ENCODE measurements at regions not wholly inside any gene's neighbourhood (a gene's known extent, or its start where the extent isn't known, plus 50 kb on each side); places are given as distances from the start of the nearest gene placed in this dataset.

- DNase-seq (ENCODE audit: low read depth in 2 of 2) = no peak
- H4K20me1 ChIP-seq (ENCODE audit: control insufficient read depth, extremely low read depth, insufficient read depth, low read length) = no peaks in the 10 kb centered on the region
- no peaks in the 10 kb centered on the region for H3K36me3 ChIP-seq (ENCODE audit: control insufficient read depth, insufficient read depth, low read length)
- no peak overlapping the region for H2AFZ ChIP-seq (ENCODE audit: low read length)
- no peak overlapping the region for H3K9ac ChIP-seq (ENCODE audit: insufficient read depth, low read length)
- H3K4me3 ChIP-seq (replicated peaks in 1 of 4; ENCODE audit: control extremely low read depth in 1 of 4, insufficient read depth in 1 of 4, low read depth in 3 of 4, low read length in 4 of 4) = no peak overlapping the region
- H3K27me3 ChIP-seq (ENCODE audit: control insufficient read depth, insufficient read depth, low read length) = no peaks in the 10 kb centered on the region
- no peak for TF ChIP-seq EZH2 (IDR thresholded peaks at IDR 0.05; ENCODE audit: low read length, missing control alignments)
- no peak for TF ChIP-seq CTCF (conservative IDR thresholded peaks at IDR 0.05 in 1 of 2, IDR thresholded peaks at IDR 0.05 in 1 of 2; ENCODE audit: low read depth in 1 of 2, low read length in 2 of 2)
- H3K9me3 ChIP-seq (ENCODE audit: control insufficient read depth, insufficient read depth, low read depth, low read length) = no peaks in the 10 kb centered on the region
- H3K79me2 ChIP-seq (ENCODE audit: control insufficient read depth, insufficient read depth, low read length) = no peaks in the 10 kb centered on the region
- H3K4me1 ChIP-seq (ENCODE audit: control insufficient read depth, extremely low read depth, insufficient read depth, low read length) = no peaks in the 10 kb centered on the region
- no peak overlapping the region for H3K4me2 ChIP-seq (ENCODE audit: extremely low read depth, insufficient read depth, low read length)
- H3K27ac ChIP-seq (ENCODE audit: insufficient read depth, low read length) = no peak overlapping the region
These were observed 503.8 kb upstream of the B3GAT1 start for GRCh38 chr11:134915881-134916280.

GRCh38 chr11:134915212-134915611, 503.2 kb upstream of the B3GAT1 start:
- Histone ChIP-seq H3K9ac (ENCODE audit: insufficient read depth, low read length) (no peak overlapping the region), H3K27ac (ENCODE audit: insufficient read depth, low read length) (no peak overlapping the region), H3K4me2 (ENCODE audit: extremely low read depth, insufficient read depth, low read length) (no peak overlapping the region), H3K79me2 (ENCODE audit: control insufficient read depth, insufficient read depth, low read length) (no peaks in the 10 kb centered on the region), H3K27me3 (ENCODE audit: control insufficient read depth, insufficient read depth, low read length) (no peaks in the 10 kb centered on the region), H3K9me3 (ENCODE audit: control insufficient read depth, insufficient read depth, low read depth, low read length) (no peaks in the 10 kb centered on the region), H4K20me1 (ENCODE audit: control insufficient read depth, extremely low read depth, insufficient read depth, low read length) (no peaks in the 10 kb centered on the region), H3K4me1 (ENCODE audit: control insufficient read depth, extremely low read depth, insufficient read depth, low read length) (no peaks in the 10 kb centered on the region), H3K4me3 (replicated peaks in 1 of 4; ENCODE audit: control extremely low read depth in 1 of 4, insufficient read depth in 1 of 4, low read depth in 3 of 4, low read length in 4 of 4) (no peak overlapping the region), H3K36me3 (ENCODE audit: control insufficient read depth, insufficient read depth, low read length) (no peaks in the 10 kb centered on the region), H2AFZ (ENCODE audit: low read length) (no peak overlapping the region)
- TF ChIP-seq EZH2 (IDR thresholded peaks at IDR 0.05; ENCODE audit: low read length, missing control alignments) = no peak
- TF ChIP-seq CTCF (conservative IDR thresholded peaks at IDR 0.05 in 1 of 2, IDR thresholded peaks at IDR 0.05 in 1 of 2; ENCODE audit: low read depth in 1 of 2, low read length in 2 of 2) = no peak
- DNase-seq (ENCODE audit: low read depth in 2 of 2) = peak; percentile 17 to 78

GRCh38 chr11:134913999-134914590, 502.1 kb upstream of the B3GAT1 start:
- Histone ChIP-seq H3K79me2 (ENCODE audit: control insufficient read depth, insufficient read depth, low read length) (no peaks in the 10 kb centered on the region), H3K27ac (ENCODE audit: insufficient read depth, low read length) (no peak overlapping the region), H2AFZ (ENCODE audit: low read length) (no peak overlapping the region), H3K4me2 (ENCODE audit: extremely low read depth, insufficient read depth, low read length) (no peak overlapping the region), H3K4me3 (replicated peaks in 1 of 4; ENCODE audit: control extremely low read depth in 1 of 4, insufficient read depth in 1 of 4, low read depth in 3 of 4, low read length in 4 of 4) (no peak overlapping the region), H3K27me3 (ENCODE audit: control insufficient read depth, insufficient read depth, low read length) (no peaks in the 10 kb centered on the region), H3K9ac (ENCODE audit: insufficient read depth, low read length) (no peak overlapping the region), H4K20me1 (ENCODE audit: control insufficient read depth, extremely low read depth, insufficient read depth, low read length) (no peaks in the 10 kb centered on the region), H3K4me1 (ENCODE audit: control insufficient read depth, extremely low read depth, insufficient read depth, low read length) (no peaks in the 10 kb centered on the region), H3K36me3 (ENCODE audit: control insufficient read depth, insufficient read depth, low read length) (no peaks in the 10 kb centered on the region), H3K9me3 (ENCODE audit: control insufficient read depth, insufficient read depth, low read depth, low read length) (no peaks in the 10 kb centered on the region)
- DNase-seq (ENCODE audit: low read depth in 2 of 2) = no peak
- TF ChIP-seq CTCF (conservative IDR thresholded peaks at IDR 0.05 in 1 of 2, IDR thresholded peaks at IDR 0.05 in 1 of 2; ENCODE audit: low read depth in 1 of 2, low read length in 2 of 2) (no peak), EZH2 (IDR thresholded peaks at IDR 0.05; ENCODE audit: low read length, missing control alignments) (no peak)
